Hematopoietic multipotent progenitor cell (in vitro differentiated cells): ENCODE measurements at regions not wholly inside any gene's neighbourhood (a gene's known extent, or its start where the extent isn't known, plus 50 kb on each side); places are given as distances from the start of the nearest gene placed in this dataset. TPM values are rescaled to one million over a fixed set of nuclear protein-coding genes. Genes with fewer than 3 reads are reported as not detected.

Experiments
- small RNA-seq: library from RNA; depleted of rRNA; stranded (forward); fragments of <200 nt; gene quantifications from one replicate; pipeline ENCODE3, GENCODE V24; 2012

Small RNA genes lying in the stretch of these regions (small RNA-seq; reads per million reads assigned to genes)
- gene AL138889.2 (not detected), gene MIR7159 (not detected)
